ENCODE measurements at regions not wholly inside any gene's neighbourhood (a gene's known extent, or its start where the extent isn't known, plus 50 kb on each side); places are given as distances from the start of the nearest gene placed in this dataset.

DNA sequence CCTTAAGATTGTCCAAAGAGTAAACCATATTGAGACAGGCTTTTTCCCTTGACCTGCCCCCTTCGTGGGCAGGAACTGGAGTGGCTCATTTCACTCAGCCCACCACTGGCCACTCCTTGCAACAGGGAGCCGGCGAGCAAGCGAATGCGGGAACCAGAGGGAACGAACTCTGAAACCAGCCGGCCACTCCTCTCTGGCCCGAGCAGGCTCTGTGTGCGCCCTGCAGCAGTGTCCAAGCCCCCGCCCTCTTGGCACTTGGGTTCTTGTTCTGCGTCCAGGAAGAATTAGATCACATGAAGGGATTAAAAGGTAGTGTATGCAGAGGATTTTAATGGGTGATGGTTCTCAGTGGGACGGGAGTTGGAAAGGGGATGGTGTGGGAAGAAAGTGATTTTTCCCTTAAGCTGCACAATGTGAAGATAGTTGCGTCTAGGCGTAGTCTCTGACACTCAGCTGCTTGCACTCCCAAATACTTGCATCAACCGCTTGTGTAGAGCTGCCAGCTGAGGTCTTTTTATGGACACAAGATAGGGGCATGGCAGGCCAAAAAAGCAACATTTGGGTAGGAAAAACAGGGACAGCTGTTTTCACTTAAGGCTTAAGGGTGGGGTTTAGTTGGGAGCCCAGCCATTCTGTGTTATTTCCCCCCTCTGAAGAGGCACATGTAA lies 1209.7 kb upstream of the PCDH20 start:
- DNase-seq (ENCODE audit: insufficient read length, low spot score) = no peak
- FAIRE-seq = no peak
- TF ChIP-seq POLR2A (IDR thresholded peaks at IDR 0.05; ENCODE audit: low read depth, low read length) = no peak

DNA sequence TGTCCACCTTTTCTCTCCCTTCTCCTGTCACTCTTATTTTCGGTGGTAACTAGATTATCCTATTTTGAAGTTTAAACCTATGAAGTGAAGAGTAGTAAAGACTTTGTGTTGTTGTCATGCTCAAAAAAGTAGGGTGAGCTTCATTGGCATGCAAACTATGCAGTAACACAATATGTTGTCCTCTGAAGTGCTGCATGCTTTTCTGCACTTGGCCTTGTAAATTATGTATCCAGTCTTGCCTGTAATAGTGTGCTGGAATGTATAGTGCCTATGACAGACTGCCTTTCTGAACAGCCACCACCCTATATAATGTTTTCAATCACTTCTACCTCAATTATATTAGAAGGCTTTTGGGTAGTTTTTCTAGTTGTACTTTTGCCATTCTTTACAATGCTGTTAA lies 1198.2 kb upstream of the PCDH20 start:
- DNase-seq (ENCODE audit: insufficient read length, low spot score) (no peak), FAIRE-seq (no peak)
- no peak for TF ChIP-seq POLR2A (IDR thresholded peaks at IDR 0.05; ENCODE audit: low read depth, low read length)

DNA sequence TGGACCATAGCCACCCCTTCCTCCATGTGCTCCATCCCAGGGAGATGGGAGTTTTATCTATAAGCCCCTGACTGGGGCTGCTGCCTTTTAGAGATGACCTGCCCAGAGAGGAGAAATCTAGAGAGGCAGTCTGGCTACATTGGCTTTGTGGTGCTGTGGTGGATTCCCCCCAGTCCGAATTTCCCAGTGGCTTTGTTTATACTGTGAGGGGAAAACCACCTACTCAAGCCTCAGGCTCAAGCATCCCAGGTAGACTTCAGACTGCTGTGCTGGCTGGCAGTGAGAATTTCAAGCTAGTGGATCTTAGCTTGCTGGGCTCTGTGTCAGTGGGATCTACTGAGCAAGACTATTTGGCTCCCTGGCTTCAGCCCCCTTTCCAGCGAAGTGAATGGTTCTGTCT lies 1195.7 kb upstream of the PCDH20 start:
- no peak for DNase-seq (ENCODE audit: insufficient read length, low spot score)
- no peak for TF ChIP-seq POLR2A (IDR thresholded peaks at IDR 0.05; ENCODE audit: low read depth, low read length)
- FAIRE-seq = no peak

DNA sequence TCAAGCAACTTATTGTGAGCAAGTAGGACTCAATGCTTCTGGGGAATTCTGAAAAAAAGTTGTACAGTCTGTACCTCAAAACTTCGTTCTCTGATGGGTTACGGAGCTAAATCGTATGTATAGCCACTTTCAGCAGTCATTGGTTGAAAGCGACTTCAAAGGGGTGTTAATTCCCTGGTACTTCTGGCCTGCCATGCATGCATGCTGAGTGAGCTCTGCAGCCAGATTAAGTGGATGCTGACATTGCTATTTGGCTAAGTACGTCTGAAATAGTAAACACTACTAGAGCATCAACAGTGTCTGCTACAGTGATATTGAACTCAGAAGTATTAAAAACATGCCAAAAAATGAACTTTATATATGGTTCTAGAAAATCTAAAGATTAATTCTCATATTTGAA lies 1183.1 kb upstream of the PCDH20 start:
- FAIRE-seq = no peak
- no peak for TF ChIP-seq POLR2A (IDR thresholded peaks at IDR 0.05; ENCODE audit: low read depth, low read length)
- DNase-seq (ENCODE audit: insufficient read length, low spot score) = no peak

DNA sequence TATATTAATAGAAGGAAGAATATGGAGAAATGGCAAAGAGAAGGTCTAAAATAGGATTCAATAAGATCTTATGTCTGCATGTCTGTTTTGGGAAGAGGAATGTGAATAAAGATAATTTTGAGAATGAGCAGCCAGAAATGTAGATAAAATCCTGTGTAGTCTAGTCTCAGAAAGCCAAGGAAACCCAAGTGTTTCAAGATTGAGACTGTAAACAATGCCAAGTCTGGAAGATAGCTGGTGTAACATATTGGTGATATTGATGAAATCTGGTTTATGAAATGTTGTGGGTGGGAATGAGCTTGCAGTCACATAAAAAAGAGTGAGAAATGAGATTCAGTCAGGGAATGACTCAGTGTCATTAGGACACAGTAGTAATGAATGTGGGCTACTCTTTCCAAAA lies 1180.3 kb upstream of the PCDH20 start:
- no peak for TF ChIP-seq POLR2A (IDR thresholded peaks at IDR 0.05; ENCODE audit: low read depth, low read length)
- DNase-seq (ENCODE audit: insufficient read length, low spot score) (no peak), FAIRE-seq (no peak)

DNA sequence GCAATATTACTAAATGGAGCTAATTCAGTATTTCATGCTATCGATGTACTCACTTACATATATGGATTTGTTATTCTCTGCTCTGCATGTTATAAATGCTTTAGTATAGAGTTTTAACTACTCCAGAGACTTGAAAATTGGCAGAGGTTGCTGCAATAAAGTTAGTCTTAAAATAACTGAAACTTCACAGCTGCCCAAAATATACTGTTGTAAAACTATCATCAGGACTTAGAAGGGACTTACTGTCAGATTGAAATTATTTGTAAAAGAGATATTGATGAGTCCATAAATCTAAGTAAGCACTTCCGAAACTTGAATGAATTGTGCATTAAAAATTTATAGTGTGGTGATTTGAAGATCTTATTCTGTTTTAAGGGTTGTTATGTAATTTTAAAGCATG lies 1178.2 kb upstream of the PCDH20 start:
- no peak for TF ChIP-seq POLR2A (IDR thresholded peaks at IDR 0.05; ENCODE audit: low read depth, low read length)
- DNase-seq (ENCODE audit: insufficient read length, low spot score) (no peak), FAIRE-seq (no peak)

DNA sequence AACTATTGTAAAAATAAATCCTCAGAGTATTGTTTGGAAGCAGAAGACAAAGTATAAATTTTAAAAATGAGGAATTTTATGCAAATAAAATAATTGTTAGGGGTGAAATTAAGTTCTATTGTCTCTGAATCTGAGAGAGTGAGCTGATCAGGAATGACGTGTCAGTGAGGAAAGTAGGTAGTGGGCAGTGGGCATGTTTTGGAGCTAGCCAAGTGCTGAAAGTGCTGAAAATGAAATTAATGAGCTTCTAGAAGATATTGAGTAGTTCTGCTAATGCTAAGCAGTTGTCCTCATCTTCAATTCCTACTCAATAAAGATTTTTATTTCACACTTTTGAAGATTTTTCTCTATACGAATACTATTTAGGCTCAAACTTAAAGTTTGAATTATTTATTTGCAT lies 1167.8 kb upstream of the PCDH20 start:
- no peak for DNase-seq (ENCODE audit: insufficient read length, low spot score)
- TF ChIP-seq POLR2A (IDR thresholded peaks at IDR 0.05; ENCODE audit: low read depth, low read length) = no peak
- FAIRE-seq = no peak

DNA sequence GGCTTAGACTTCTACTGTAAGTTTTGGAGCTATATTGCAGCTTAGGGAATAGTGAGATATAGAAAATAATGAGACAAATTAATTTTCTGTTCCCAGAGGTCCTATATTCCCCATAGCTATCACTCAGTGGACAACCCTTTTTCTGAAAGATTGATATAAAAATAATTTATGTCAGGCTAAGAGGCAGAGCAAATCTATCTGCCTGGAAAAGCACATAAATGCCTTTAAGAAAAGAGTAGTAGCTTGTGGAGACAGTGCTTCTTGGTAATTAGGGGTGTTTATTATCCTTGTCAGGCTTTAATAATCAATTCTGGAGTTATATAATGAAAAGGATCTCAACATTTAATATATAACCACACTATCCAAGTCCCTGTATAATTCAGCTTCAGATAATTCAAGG lies 1162.8 kb upstream of the PCDH20 start:
- FAIRE-seq = no peak
- no peak for TF ChIP-seq POLR2A (IDR thresholded peaks at IDR 0.05; ENCODE audit: low read depth, low read length)
- DNase-seq (ENCODE audit: insufficient read length, low spot score) = no peak

DNA sequence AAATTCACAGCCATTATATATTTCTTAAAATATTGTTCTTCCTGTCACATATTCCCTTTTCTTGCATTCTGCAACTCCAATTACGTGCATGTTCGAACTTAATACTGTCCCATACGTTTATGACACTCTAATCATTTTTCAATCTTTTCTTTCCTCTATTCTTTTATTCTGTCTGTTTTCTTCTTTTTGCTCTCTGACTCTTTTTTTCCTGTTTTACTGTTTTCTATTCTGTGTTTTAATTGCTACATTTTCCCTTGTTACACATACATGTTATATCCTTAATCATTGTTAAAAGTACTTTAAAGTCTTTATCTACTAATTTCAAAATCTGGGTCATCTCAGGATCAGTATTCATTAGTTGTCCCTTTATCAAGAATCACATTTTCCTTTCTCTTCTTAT lies 1149.1 kb upstream of the PCDH20 start:
- FAIRE-seq = no peak
- TF ChIP-seq POLR2A (IDR thresholded peaks at IDR 0.05; ENCODE audit: low read depth, low read length) = no peak
- DNase-seq (ENCODE audit: insufficient read length, low spot score) = no peak

DNA sequence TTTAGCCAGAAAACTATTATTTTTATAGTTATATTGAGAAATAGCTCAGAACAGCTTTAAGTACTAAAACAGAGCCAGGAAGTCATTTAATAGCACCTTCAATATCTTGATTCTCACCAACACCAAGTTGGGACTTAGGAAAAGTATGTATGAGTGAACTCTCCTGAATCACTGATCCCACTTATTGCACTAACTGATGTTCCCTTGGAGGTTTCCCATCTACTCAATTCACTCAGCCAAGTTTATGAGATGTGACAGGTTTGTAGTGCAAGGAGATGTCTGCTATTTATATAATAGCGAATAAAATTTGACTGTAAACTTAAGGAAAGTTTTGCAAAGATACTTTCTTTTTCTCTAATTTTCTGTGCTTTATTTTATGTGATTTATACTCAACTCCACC lies 1147.6 kb upstream of the PCDH20 start:
- TF ChIP-seq POLR2A (IDR thresholded peaks at IDR 0.05; ENCODE audit: low read depth, low read length) = no peak
- DNase-seq (ENCODE audit: insufficient read length, low spot score) (no peak), FAIRE-seq (no peak)

DNA sequence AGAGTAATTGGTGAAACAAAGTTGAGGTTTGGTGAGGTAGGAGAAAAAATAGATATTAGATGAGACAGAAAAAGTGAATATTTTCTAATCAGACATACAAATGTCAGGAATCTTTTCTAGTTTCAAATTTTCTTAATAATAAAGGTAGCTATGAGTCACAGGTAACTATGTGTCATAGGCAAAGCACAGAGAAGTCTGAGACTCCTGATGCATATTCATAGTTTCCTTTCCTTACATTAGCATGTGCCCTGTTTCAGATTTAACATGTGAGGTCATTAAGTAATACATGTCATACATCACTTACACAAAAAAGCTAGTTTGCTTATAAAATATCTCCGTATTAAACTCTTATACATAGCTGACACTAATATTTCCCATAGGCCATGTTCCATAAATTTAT lies 1141.3 kb upstream of the PCDH20 start:
- no peak for FAIRE-seq
- no peak for DNase-seq (ENCODE audit: insufficient read length, low spot score)
- TF ChIP-seq POLR2A (IDR thresholded peaks at IDR 0.05; ENCODE audit: low read depth, low read length) = no peak

DNA sequence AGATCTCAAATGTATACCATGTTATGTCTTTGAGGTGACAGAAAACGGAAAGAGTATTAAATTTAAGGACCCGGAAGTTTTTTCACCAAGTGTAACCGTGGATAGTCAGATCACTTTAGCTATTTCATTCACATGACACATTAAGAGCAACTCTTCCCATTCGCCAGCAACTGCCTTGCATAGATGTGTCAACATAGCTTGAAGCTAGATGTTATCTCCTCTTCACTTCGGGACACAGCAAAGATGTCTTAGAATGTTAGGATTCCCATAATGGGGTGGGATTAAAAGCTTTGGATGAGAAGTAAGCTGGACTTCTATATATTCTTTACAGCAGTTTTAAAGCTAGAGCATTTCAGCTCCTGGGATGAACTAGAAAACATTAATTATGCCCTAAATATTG lies 1135.9 kb upstream of the PCDH20 start:
- TF ChIP-seq POLR2A (IDR thresholded peaks at IDR 0.05; ENCODE audit: low read depth, low read length) = no peak
- FAIRE-seq (no peak), DNase-seq (ENCODE audit: insufficient read length, low spot score) (no peak)

DNA sequence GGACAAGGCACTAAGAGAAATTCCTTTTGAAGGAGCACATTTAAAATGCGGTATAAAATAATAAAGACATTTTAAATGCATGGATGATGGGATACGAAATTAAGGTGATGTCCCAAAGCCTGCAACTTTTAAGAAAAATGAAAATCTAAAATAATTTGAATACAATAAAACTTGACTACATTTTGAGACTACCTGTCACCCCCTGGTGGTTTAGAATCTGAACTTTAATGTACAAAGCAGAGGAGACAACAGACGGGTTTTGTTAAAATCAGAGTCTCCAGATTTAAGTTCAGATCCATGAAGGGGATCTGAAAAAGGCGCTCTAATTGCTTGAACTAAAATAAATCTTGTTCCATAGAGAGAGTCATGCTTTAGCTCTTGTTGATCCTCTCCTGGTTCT lies 1129.3 kb upstream of the PCDH20 start:
- DNase-seq (ENCODE audit: insufficient read length, low spot score) = no peak
- FAIRE-seq = no peak
- no peak for TF ChIP-seq POLR2A (IDR thresholded peaks at IDR 0.05; ENCODE audit: low read depth, low read length)

DNA sequence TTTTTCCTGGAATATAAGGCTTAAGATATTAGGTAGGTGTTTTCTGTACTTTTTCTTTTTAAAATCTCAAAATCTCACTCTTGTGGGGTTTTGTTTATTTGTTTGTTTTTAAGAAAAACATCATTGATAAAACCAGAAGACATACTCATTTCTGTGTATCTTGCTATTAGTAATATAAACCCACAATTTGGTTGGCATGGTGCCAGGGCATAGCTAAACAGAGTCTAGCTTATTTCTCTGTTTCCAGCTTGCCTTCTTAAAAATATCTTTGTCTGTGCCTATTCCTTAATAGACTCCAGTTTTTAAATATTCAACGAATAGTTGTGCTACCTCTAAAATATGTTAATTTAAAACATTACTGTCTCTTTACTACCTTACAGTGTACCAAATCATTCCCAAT lies 1121.9 kb upstream of the PCDH20 start:
- FAIRE-seq = no peak
- no peak for TF ChIP-seq POLR2A (IDR thresholded peaks at IDR 0.05; ENCODE audit: low read depth, low read length)
- no peak for DNase-seq (ENCODE audit: insufficient read length, low spot score)

DNA sequence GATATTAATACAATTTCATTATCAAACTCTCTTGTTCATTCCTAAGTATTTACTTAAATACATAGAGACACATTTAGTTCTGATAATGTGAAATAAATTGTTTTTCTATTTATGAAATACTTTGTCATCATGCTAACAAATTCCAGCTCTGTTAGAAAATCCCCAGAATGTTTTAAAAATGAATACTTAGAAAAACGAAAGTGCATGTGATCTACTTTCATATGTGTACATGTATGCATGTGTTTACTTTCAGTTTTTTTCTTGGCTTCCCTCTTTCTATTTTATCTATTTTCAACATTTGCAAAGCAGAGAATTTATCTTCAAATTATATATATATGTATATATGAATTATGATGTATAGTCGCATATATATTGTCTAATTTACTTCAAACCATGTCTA lies 1110.0 kb upstream of the PCDH20 start:
- no peak for TF ChIP-seq POLR2A (IDR thresholded peaks at IDR 0.05; ENCODE audit: low read depth, low read length)
- FAIRE-seq (no peak), DNase-seq (ENCODE audit: insufficient read length, low spot score) (no peak)

DNA sequence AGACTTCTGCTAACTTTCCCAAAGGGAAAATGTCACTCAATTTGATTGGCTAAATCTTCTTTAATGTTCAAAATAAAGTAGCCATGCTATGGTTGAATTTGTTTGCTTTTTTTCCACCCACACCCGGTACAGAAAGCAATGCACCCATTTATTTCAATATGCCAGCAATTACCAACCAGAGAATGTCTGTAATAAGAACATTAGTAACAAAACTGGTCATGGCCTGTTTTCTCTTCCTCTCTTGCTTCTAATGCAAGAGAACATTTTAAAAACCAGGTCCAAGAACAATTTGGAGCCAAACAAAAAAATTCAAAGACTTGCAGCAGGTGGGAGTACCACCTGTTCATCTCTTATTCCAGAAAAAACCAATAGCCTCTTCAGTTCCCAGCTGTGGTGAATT lies 1108.8 kb upstream of the PCDH20 start:
- FAIRE-seq = no peak
- no peak for DNase-seq (ENCODE audit: insufficient read length, low spot score)
- no peak for TF ChIP-seq POLR2A (IDR thresholded peaks at IDR 0.05; ENCODE audit: low read depth, low read length)

Data from H54 (cell line).